WTC11 (cell line): ENCODE measurements at regions not wholly inside any gene's neighbourhood (a gene's known extent, or its start where the extent isn't known, plus 50 kb on each side); places are given as distances from the start of the nearest gene placed in this dataset.

Source experiments
- ATF3 ChIP-seq: sonication (generic); formaldehyde crosslinking; conservative IDR thresholded peaks from 2 replicates; pipeline ENCODE4 v1.8.1; 2022; ENCODE audit warnings: mild to moderate bottlenecking, missing genetic modification reagents
- CTCF ChIP-seq: fragments of 200-600 bp; IDR thresholded peaks from 2 replicates; pipeline ENCODE4 v1.8.0; 2022; ENCODE audit warnings: antibody characterized with exemption
- ESRRA ChIP-seq: sonication (generic); formaldehyde crosslinking; IDR thresholded peaks from 2 replicates; pipeline ENCODE4 v1.8.1; 2022; ENCODE audit warnings: mild to moderate bottlenecking, missing genetic modification reagents, borderline replicate concordance
- FOXP4 ChIP-seq: sonication (generic); formaldehyde crosslinking; IDR thresholded peaks from 2 replicates; pipeline ENCODE4 v1.8.0; 2022; ENCODE audit warnings: mild to moderate bottlenecking, missing genetic modification reagents
- SP1 ChIP-seq: sonication (generic); formaldehyde crosslinking; conservative IDR thresholded peaks from 2 replicates; pipeline ENCODE4 v1.8.1; 2022; ENCODE audit warnings: missing genetic modification reagents
- TEAD4 ChIP-seq: sonication (generic); formaldehyde crosslinking; IDR thresholded peaks from 2 replicates; pipeline ENCODE4 v1.8.0; 2022; ENCODE audit warnings: mild to moderate bottlenecking, missing genetic modification reagents
- USF2 ChIP-seq: sonication (generic); formaldehyde crosslinking; IDR thresholded peaks from 2 replicates; pipeline ENCODE4 v1.8.1; 2023; ENCODE audit warnings: mild to moderate bottlenecking, missing genetic modification reagents, moderate library complexity

- TF ChIP-seq SP1 (CRISPR knock-in tag) (no peak), CTCF (no peak), FOXP4 (CRISPR knock-in tag) (no peak), ESRRA (CRISPR knock-in tag) (no peak), ATF3 (no peak), USF2 (CRISPR knock-in tag) (no peak), TEAD4 (CRISPR knock-in tag) (no peak)
These were observed 486.2 kb downstream of the NAV3 start for GRCh38 chr12:78316631-78317468.
